ENCODE measurements at regions not wholly inside any gene's neighbourhood (a gene's known extent, or its start where the extent isn't known, plus 50 kb on each side); places are given as distances from the start of the nearest gene placed in this dataset.

DNA sequence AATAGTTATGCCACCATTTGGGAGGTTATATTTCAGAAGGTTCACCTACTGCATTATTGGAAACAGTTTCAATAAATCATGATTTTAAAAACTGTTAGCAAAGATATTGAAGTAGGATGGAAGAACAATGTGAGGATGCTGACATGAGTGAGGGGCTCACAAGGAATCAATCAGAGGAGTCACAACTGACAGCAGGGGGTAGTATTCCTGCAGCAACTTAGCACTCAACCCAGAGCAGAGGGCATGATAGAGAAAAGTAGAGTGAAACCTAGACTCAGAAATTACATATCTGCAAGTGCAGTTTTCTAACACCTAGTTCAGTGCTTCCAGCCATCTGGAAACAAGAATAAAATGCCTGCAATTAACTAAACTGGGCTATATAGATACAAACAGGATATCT is 772.5 kb upstream of the USP15 start:
- H4K20me1 ChIP-seq (ENCODE audit: insufficient read depth): no peaks in the 10 kb centered on the region
- no peak overlapping the region for H2AFZ ChIP-seq (ENCODE audit: low read depth)
- H3K4me2 ChIP-seq: no peak overlapping the region
- no peak overlapping the region for H3K9ac ChIP-seq
- H3K79me2 ChIP-seq (ENCODE audit: insufficient read depth, low read depth): no peaks in the 10 kb centered on the region
- H3K36me3 ChIP-seq (ENCODE audit: insufficient read depth): no peaks in the 10 kb centered on the region
- peaks cover 3% of the 10 kb centered on the region for H3K4me1 ChIP-seq (ENCODE audit: low read depth, poor library complexity, severe bottlenecking)
- no peak overlapping the region for H3K27ac ChIP-seq
- H3K27me3 ChIP-seq (ENCODE audit: insufficient read depth, low read depth): no peaks in the 10 kb centered on the region
- no peak overlapping the region for H3K4me3 ChIP-seq (IDR thresholded peaks at IDR 0.05; ENCODE audit: insufficient read depth, low read depth, low read length)
- TF ChIP-seq, protein P1, sequence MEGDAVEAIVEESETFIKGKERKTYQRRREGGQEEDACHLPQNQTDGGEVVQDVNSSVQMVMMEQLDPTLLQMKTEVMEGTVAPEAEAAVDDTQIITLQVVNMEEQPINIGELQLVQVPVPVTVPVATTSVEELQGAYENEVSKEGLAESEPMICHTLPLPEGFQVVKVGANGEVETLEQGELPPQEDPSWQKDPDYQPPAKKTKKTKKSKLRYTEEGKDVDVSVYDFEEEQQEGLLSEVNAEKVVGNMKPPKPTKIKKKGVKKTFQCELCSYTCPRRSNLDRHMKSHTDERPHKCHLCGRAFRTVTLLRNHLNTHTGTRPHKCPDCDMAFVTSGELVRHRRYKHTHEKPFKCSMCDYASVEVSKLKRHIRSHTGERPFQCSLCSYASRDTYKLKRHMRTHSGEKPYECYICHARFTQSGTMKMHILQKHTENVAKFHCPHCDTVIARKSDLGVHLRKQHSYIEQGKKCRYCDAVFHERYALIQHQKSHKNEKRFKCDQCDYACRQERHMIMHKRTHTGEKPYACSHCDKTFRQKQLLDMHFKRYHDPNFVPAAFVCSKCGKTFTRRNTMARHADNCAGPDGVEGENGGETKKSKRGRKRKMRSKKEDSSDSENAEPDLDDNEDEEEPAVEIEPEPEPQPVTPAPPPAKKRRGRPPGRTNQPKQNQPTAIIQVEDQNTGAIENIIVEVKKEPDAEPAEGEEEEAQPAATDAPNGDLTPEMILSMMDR (conservative IDR thresholded peaks at IDR 0.05; ENCODE audit: low read depth, low read length): no peak

- TF ChIP-seq, protein P1 (conservative IDR thresholded peaks at IDR 0.05; ENCODE audit: low read depth, low read length): no peak
- H3K4me3 ChIP-seq (IDR thresholded peaks at IDR 0.05; ENCODE audit: insufficient read depth, low read depth, low read length): no peak overlapping the region
- H3K4me1 ChIP-seq (ENCODE audit: low read depth, poor library complexity, severe bottlenecking): peaks cover 3% of the 10 kb centered on the region
- no peaks in the 10 kb centered on the region for H3K36me3 ChIP-seq (ENCODE audit: insufficient read depth)
- H4K20me1 ChIP-seq (ENCODE audit: insufficient read depth): no peaks in the 10 kb centered on the region
- no peaks in the 10 kb centered on the region for H3K79me2 ChIP-seq (ENCODE audit: insufficient read depth, low read depth)
- H2AFZ ChIP-seq (ENCODE audit: low read depth): no peak overlapping the region
- H3K27ac ChIP-seq: no peak overlapping the region
- no peaks in the 10 kb centered on the region for H3K27me3 ChIP-seq (ENCODE audit: insufficient read depth, low read depth)
- no peak overlapping the region for H3K9ac ChIP-seq
- H3K4me2 ChIP-seq: no peak overlapping the region
Measured at GRCh38 chr12:61490526-61491498, 769.4 kb upstream of the USP15 start.

- H3K79me2 ChIP-seq (ENCODE audit: insufficient read depth, low read depth): no peaks in the 10 kb centered on the region
- no peak overlapping the region for H3K4me2 ChIP-seq
- H3K4me3 ChIP-seq (IDR thresholded peaks at IDR 0.05; ENCODE audit: insufficient read depth, low read depth, low read length): no peak overlapping the region
- H3K9ac ChIP-seq: no peak overlapping the region
- H3K27ac ChIP-seq: no peak overlapping the region
- H3K4me1 ChIP-seq (ENCODE audit: low read depth, poor library complexity, severe bottlenecking): no peaks in the 10 kb centered on the region
- no peaks in the 10 kb centered on the region for H3K27me3 ChIP-seq (ENCODE audit: insufficient read depth, low read depth)
- no peak overlapping the region for H2AFZ ChIP-seq (ENCODE audit: low read depth)
- H3K36me3 ChIP-seq (ENCODE audit: insufficient read depth): no peaks in the 10 kb centered on the region
- H4K20me1 ChIP-seq (ENCODE audit: insufficient read depth): no peaks in the 10 kb centered on the region
- TF ChIP-seq, protein P1 (conservative IDR thresholded peaks at IDR 0.05; ENCODE audit: low read depth, low read length): no peak
Measured at GRCh38 chr12:61502179-61502578, 758.0 kb upstream of the USP15 start.

- TF ChIP-seq, protein P1 (conservative IDR thresholded peaks at IDR 0.05; ENCODE audit: low read depth, low read length): no peak
- H2AFZ ChIP-seq (ENCODE audit: low read depth): no peak overlapping the region
- no peaks in the 10 kb centered on the region for H4K20me1 ChIP-seq (ENCODE audit: insufficient read depth)
- H3K4me3 ChIP-seq (IDR thresholded peaks at IDR 0.05; ENCODE audit: insufficient read depth, low read depth, low read length): no peak overlapping the region
- H3K4me1 ChIP-seq (ENCODE audit: low read depth, poor library complexity, severe bottlenecking): no peaks in the 10 kb centered on the region
- H3K27me3 ChIP-seq (ENCODE audit: insufficient read depth, low read depth): no peaks in the 10 kb centered on the region
- H3K36me3 ChIP-seq (ENCODE audit: insufficient read depth): no peaks in the 10 kb centered on the region
- H3K9ac ChIP-seq: no peak overlapping the region
- no peaks in the 10 kb centered on the region for H3K79me2 ChIP-seq (ENCODE audit: insufficient read depth, low read depth)
- no peak overlapping the region for H3K27ac ChIP-seq
- no peak overlapping the region for H3K4me2 ChIP-seq
Measured at GRCh38 chr12:61504396-61505080, 755.7 kb upstream of the USP15 start.
